ENCODE measurements at regions not wholly inside any gene's neighbourhood (a gene's known extent, or its start where the extent isn't known, plus 50 kb on each side); places are given as distances from the start of the nearest gene placed in this dataset.

DNA sequence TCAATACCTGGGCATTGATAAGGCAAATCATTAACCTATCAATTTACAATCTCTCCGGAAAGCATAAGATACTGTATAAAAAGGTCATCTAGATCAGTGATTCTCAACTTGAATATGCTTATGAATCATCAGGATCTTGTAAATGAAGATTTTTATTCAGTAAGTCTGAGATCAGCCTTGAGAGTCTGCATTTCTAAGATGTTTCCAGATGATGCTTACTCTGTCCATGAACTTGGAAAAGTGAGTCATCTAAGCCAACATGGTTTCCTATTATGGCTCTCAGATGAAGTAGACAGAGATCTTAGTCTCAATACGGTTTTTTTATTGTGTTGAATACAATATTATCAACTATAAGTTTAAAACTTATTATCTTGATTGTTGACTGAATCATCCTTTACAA is 226.4 kb upstream of the KIRREL3 start:
- ATAC-seq (ENCODE audit: low FRiP score) (no peak), DNase-seq (no peak)
- Histone ChIP-seq H3K9me3 (ENCODE audit: control insufficient read depth, low read length) (no peaks in the 10 kb centered on the region), H3K36me3 (ENCODE audit: control insufficient read depth in 1 of 2, insufficient read depth in 2 of 2, low read length in 1 of 2) (no peaks in the 10 kb centered on the region), H3K27ac (ENCODE audit: low read depth in 1 of 2, low read length in 2 of 2) (no peak overlapping the region), H3K27me3 (ENCODE audit: control insufficient read depth in 1 of 2, insufficient read depth in 2 of 2, low read length in 1 of 2) (no peaks in the 10 kb centered on the region), H3K4me3 (ENCODE audit: low read length in 2 of 2) (no peak overlapping the region), H3K4me1 (ENCODE audit: control insufficient read depth in 1 of 2, insufficient read depth in 2 of 2, low read length in 2 of 2) (no peaks in the 10 kb centered on the region)
- WGBS, 2 donors: 77 to 82% methylated on average over 2 of the region's 2 CpGs
- intact Hi-C loops (cut with DNase I): no loop called here

DNA sequence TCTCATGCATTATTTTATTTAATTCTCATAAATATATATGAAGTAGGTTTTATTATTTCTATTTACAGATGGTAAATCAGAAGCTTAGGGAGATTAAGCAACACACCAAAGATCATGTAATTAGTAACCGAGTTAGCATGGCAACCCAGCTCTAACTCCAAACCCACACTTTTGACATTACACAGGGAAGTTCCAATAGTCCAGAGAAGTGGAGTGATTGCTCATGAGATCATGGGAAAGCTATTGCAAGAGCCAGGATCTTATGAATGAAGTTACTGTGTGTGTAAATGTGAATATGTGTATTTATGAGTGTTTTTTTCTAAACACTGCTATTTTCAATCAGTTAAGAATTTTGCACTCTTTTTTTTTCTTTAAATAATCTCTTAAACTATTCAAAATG is 225.8 kb upstream of the KIRREL3 start:
- H3K4me3 ChIP-seq (ENCODE audit: low read length in 2 of 2): no peak overlapping the region
- no peak overlapping the region for H3K27ac ChIP-seq (ENCODE audit: low read depth in 1 of 2, low read length in 2 of 2)
- H3K9me3 ChIP-seq (ENCODE audit: control insufficient read depth, low read length): no peaks in the 10 kb centered on the region
- H3K36me3 ChIP-seq (ENCODE audit: control insufficient read depth in 1 of 2, insufficient read depth in 2 of 2, low read length in 1 of 2): no peaks in the 10 kb centered on the region
- H3K27me3 ChIP-seq (ENCODE audit: control insufficient read depth in 1 of 2, insufficient read depth in 2 of 2, low read length in 1 of 2): no peaks in the 10 kb centered on the region
- ATAC-seq (ENCODE audit: low FRiP score): no peak
- intact Hi-C loops (cut with DNase I): no loop called here
- WGBS, 2 donors: 64 to 81% methylated on average over 1 of the region's 1 CpG
- H3K4me1 ChIP-seq (ENCODE audit: control insufficient read depth in 1 of 2, insufficient read depth in 2 of 2, low read length in 2 of 2): no peaks in the 10 kb centered on the region
- no peak for DNase-seq

DNA sequence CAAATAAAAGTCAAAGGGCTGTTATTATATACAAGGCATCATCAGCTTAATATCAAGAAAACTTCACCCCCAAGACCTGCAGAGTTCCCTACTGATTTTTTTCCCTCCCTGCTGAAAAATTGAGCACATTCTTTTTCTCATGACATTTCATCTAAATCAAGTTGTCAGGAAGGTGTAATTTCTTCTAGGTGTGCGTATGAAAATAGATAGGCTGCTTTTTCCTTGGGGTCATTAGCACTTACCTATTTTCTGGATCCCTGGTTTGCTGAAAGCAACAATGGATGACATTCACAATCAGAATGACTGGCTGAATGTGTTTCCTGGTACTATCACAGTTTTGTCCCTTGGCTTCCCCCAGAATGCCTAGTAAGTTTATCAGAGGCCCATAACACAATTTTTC is 225.0 kb upstream of the KIRREL3 start:
- 64 to 66% methylated on average over 1 of the region's 1 CpG for WGBS, 2 donors

DNA sequence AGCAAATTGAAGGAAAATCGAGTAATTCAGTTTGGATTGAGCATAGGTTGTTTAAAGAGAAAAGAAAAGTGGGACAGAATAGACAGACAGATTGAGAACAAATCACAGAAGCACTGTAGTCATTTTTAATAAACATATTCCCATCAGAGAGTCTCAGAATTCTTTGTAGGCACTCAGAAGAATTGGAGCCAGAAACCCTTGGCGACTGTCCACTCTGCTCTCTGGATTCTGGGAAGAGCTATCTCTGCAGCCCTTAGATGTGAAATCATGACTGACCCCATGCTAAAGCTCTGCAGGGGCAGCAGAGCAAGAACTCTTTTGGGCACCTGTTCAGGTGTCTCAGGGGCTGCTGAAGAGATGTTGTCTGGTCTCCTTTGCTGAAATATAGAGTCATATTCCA is 223.7 kb upstream of the KIRREL3 start:
- 59 to 60% methylated on average over 2 of the region's 2 CpGs for WGBS, 2 donors
- ATAC-seq (ENCODE audit: low FRiP score): no peak
- intact Hi-C loops (cut with DNase I): no loop called here

More for the DNA sequence above, 225.0 kb upstream of the KIRREL3 start:
- ATAC-seq (ENCODE audit: low FRiP score) (no peak), DNase-seq (no peak)
- intact Hi-C loops (cut with DNase I): no loop called here
- H3K27ac ChIP-seq (ENCODE audit: low read depth in 1 of 2, low read length in 2 of 2): no peak overlapping the region
- no peaks in the 10 kb centered on the region for H3K36me3 ChIP-seq (ENCODE audit: control insufficient read depth in 1 of 2, insufficient read depth in 2 of 2, low read length in 1 of 2)
- H3K9me3 ChIP-seq (ENCODE audit: control insufficient read depth, low read length): no peaks in the 10 kb centered on the region
- H3K4me3 ChIP-seq (ENCODE audit: low read length in 2 of 2): no peak overlapping the region
- no peaks in the 10 kb centered on the region for H3K27me3 ChIP-seq (ENCODE audit: control insufficient read depth in 1 of 2, insufficient read depth in 2 of 2, low read length in 1 of 2)
- H3K4me1 ChIP-seq (ENCODE audit: control insufficient read depth in 1 of 2, insufficient read depth in 2 of 2, low read length in 2 of 2): no peaks in the 10 kb centered on the region

DNA sequence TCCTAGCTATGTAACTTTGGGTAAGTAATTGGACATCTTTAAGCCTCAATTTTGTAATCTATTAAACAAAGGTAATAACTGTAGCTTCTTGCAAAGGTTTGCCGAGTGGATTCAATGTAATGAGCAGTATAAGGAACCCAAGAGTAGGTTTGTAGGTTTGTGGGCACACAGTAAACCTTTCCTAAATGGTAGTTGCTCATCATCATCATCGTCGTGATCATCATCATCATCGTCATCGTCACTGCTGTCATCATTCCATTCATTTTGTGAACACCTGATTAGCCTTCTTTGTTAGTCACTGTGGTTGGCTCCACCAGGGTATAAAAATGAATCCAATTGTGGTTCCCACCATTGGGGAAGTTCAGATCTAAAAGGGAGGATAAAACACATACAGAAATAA is 223.1 kb upstream of the KIRREL3 start:
- ATAC-seq (ENCODE audit: low FRiP score): no peak
- intact Hi-C loops (cut with DNase I): no loop called here
- no peak for DNase-seq
- no peaks in the 10 kb centered on the region for H3K36me3 ChIP-seq (ENCODE audit: control insufficient read depth in 1 of 2, insufficient read depth in 2 of 2, low read length in 1 of 2)
- no peaks in the 10 kb centered on the region for H3K27me3 ChIP-seq (ENCODE audit: control insufficient read depth in 1 of 2, insufficient read depth in 2 of 2, low read length in 1 of 2)
- H3K27ac ChIP-seq (ENCODE audit: low read depth in 1 of 2, low read length in 2 of 2): no peak overlapping the region
- 88 to 91% methylated on average over 5 of the region's 5 CpGs for WGBS, 2 donors
- H3K4me1 ChIP-seq (ENCODE audit: control insufficient read depth in 1 of 2, insufficient read depth in 2 of 2, low read length in 2 of 2): no peaks in the 10 kb centered on the region
- H3K4me3 ChIP-seq (ENCODE audit: low read length in 2 of 2): no peak overlapping the region
- no peaks in the 10 kb centered on the region for H3K9me3 ChIP-seq (ENCODE audit: control insufficient read depth, low read length)

More for the DNA sequence above, 223.7 kb upstream of the KIRREL3 start:
- Histone ChIP-seq H3K27ac (ENCODE audit: low read depth in 1 of 2, low read length in 2 of 2) (no peak overlapping the region), H3K36me3 (ENCODE audit: control insufficient read depth in 1 of 2, insufficient read depth in 2 of 2, low read length in 1 of 2) (no peaks in the 10 kb centered on the region), H3K9me3 (ENCODE audit: control insufficient read depth, low read length) (no peaks in the 10 kb centered on the region), H3K27me3 (ENCODE audit: control insufficient read depth in 1 of 2, insufficient read depth in 2 of 2, low read length in 1 of 2) (no peaks in the 10 kb centered on the region), H3K4me3 (ENCODE audit: low read length in 2 of 2) (no peak overlapping the region), H3K4me1 (ENCODE audit: control insufficient read depth in 1 of 2, insufficient read depth in 2 of 2, low read length in 2 of 2) (no peaks in the 10 kb centered on the region)
- DNase-seq: no peak

DNA sequence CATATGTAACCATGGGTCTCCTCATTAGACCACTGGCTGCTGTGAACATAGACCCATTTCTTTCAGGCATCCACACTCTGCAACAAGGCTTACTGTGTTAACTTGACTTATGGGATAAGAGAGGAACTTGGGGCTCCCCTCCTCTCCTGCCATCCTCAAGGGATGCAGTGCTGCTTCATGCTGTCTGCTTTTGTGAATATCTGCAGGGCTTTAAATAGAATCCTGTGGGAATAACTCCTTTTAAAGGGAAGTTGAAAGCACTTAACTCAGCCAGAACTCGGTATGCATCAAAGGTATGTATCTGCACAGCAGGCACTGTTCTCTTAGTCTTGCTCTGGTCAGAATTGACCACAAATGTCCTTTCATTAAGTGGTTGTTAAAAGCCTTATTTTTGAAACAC is 222.5 kb upstream of the KIRREL3 start:
- 33 to 36% methylated on average over 1 of the region's 1 CpG for WGBS, 2 donors
- Histone ChIP-seq H3K36me3 (ENCODE audit: control insufficient read depth in 1 of 2, insufficient read depth in 2 of 2, low read length in 1 of 2) (no peaks in the 10 kb centered on the region), H3K4me3 (ENCODE audit: low read length in 2 of 2) (no peak overlapping the region), H3K27me3 (ENCODE audit: control insufficient read depth in 1 of 2, insufficient read depth in 2 of 2, low read length in 1 of 2) (no peaks in the 10 kb centered on the region), H3K27ac (ENCODE audit: low read depth in 1 of 2, low read length in 2 of 2) (no peak overlapping the region), H3K4me1 (ENCODE audit: control insufficient read depth in 1 of 2, insufficient read depth in 2 of 2, low read length in 2 of 2) (no peaks in the 10 kb centered on the region), H3K9me3 (ENCODE audit: control insufficient read depth, low read length) (no peaks in the 10 kb centered on the region)
- intact Hi-C loops (cut with DNase I): no loop called here
- no peak for DNase-seq
- ATAC-seq (ENCODE audit: low FRiP score): no peak

DNA sequence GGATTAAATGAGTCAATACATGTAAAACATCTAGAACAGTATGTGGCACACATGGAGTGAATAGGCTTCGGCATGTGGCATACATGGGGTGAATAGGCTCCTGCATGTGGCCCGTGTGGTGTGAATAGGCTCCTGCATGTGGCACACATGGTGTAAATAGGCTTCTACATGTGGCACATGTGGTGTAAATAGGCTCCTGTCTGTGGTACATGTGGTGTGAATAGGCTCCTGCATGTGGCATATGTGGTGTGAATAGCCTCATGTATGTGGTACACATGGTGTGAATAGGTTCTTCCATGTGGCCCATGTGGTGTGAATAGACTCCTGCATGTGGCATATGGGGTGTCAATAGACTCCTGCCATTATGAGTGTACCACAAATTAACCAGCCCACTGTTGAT is 219.1 kb upstream of the KIRREL3 start:
- H3K4me3 ChIP-seq (ENCODE audit: low read length in 2 of 2): no peak overlapping the region
- no peaks in the 10 kb centered on the region for H3K4me1 ChIP-seq (ENCODE audit: control insufficient read depth in 1 of 2, insufficient read depth in 2 of 2, low read length in 2 of 2)
- no peak for DNase-seq
- ATAC-seq (ENCODE audit: low FRiP score): no peak
- WGBS, 2 donors: 85 to 88% methylated on average over 2 of the region's 2 CpGs
- peaks cover 0 to 1% of the 10 kb centered on the region in 2 donors for H3K27me3 ChIP-seq (ENCODE audit: control insufficient read depth in 1 of 2, insufficient read depth in 2 of 2, low read length in 1 of 2)
- no peak overlapping the region for H3K27ac ChIP-seq (ENCODE audit: low read depth in 1 of 2, low read length in 2 of 2)
- intact Hi-C loops (cut with DNase I): no loop called here
- H3K9me3 ChIP-seq (ENCODE audit: control insufficient read depth, low read length): peaks cover 2% of the 10 kb centered on the region
- H3K36me3 ChIP-seq (ENCODE audit: control insufficient read depth in 1 of 2, insufficient read depth in 2 of 2, low read length in 1 of 2): no peaks in the 10 kb centered on the region

DNA sequence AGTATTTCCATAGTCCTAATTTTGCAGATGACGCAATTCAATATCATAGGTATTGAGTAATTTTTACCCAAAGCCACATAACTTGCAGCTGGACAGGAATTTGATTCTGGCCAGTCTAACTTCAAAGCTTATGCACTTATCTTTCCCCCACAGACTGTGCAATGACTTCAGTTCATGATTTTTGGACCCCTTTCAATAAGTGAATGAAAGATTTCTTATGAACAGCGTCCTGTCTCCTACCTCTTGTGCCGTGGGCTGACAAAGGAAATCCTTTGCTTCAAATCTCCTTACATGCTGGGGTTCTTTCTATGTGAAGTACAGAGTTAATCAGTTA is 217.7 kb upstream of the KIRREL3 start:
- Histone ChIP-seq H3K9me3 (ENCODE audit: control insufficient read depth, low read length) (peaks cover 2% of the 10 kb centered on the region), H3K27ac (ENCODE audit: low read depth in 1 of 2, low read length in 2 of 2) (no peak overlapping the region), H3K36me3 (ENCODE audit: control insufficient read depth in 1 of 2, insufficient read depth in 2 of 2, low read length in 1 of 2) (no peaks in the 10 kb centered on the region), H3K4me3 (ENCODE audit: low read length in 2 of 2) (no peak overlapping the region), H3K27me3 (ENCODE audit: control insufficient read depth in 1 of 2, insufficient read depth in 2 of 2, low read length in 1 of 2) (peaks cover 0 to 1% of the 10 kb centered on the region in 2 donors), H3K4me1 (ENCODE audit: control insufficient read depth in 1 of 2, insufficient read depth in 2 of 2, low read length in 2 of 2) (no peaks in the 10 kb centered on the region)
- ATAC-seq (ENCODE audit: low FRiP score) (no peak), DNase-seq (no peak)
- intact Hi-C loops (cut with DNase I): no loop called here
- WGBS, 2 donors: 72 to 76% methylated on average over 3 of the region's 3 CpGs

DNA sequence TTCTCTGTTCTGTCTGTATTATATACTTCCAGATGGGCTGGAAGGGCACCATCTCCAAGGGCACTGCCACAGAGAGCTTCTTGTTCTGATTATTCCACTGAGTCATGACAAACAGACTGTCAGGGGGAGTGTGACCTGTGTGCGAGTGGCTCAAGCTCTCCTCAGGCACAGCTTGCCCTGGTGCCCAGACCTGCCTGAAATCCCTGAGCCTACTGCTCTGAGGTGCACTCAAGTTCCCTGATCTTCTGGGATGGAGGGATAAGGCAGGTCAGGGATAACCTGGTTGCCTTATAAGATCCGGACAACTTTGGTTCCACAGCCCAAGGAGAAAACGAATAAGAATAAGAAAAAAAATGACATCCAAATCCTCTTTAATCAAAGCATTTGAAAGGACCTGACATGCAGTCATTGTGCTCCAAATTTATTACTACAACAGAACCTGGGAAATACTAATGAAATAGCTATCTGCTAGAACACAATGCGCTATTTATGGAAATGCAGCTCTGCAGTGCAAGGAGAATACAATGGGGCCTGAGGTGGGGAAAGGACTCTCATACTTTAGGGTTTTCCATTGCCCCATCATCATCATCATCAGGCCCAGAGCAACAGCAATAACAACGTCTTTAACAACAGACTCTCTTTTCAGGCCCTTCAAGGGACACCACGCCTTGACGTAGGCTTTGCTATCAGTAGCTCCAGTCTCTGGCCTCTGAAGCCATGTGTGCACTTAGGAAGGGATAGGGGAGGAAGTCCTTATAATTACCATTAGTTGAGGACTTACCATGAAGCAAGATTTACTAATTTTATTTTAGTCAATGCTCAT is 217.1 kb upstream of the KIRREL3 start:
- H3K4me1 ChIP-seq (ENCODE audit: control insufficient read depth in 1 of 2, insufficient read depth in 2 of 2, low read length in 2 of 2): no peaks in the 10 kb centered on the region
- no peak overlapping the region for H3K27ac ChIP-seq (ENCODE audit: low read depth in 1 of 2, low read length in 2 of 2)
- H3K27me3 ChIP-seq (ENCODE audit: control insufficient read depth in 1 of 2, insufficient read depth in 2 of 2, low read length in 1 of 2): peaks cover 0 to 1% of the 10 kb centered on the region in 2 donors
- 80 to 84% methylated on average over 7 of the region's 7 CpGs for WGBS, 2 donors
- H3K36me3 ChIP-seq (ENCODE audit: control insufficient read depth in 1 of 2, insufficient read depth in 2 of 2, low read length in 1 of 2): no peaks in the 10 kb centered on the region
- DNase-seq: no peak
- ATAC-seq (ENCODE audit: low FRiP score): no peak
- H3K4me3 ChIP-seq (ENCODE audit: low read length in 2 of 2): no peak overlapping the region
- intact Hi-C loops (cut with DNase I): no loop called here
- peaks cover 2% of the 10 kb centered on the region for H3K9me3 ChIP-seq (ENCODE audit: control insufficient read depth, low read length)
